GM06990 (cell line): ENCODE measurements at regions not wholly inside any gene's neighbourhood (a gene's known extent, or its start where the extent isn't known, plus 50 kb on each side); places are given as distances from the start of the nearest gene placed in this dataset.

Experiments used
- DNase-seq: peaks from one replicate; pipeline ENCODE4 v3.0.0-alpha.2; 2011; ENCODE audit not compliant: insufficient read length; ENCODE audit errors: extremely low read depth
- H3K27me3 ChIP-seq: replicated peaks from 2 replicates; pipeline ENCODE4 v1.6.0; 2011; ENCODE audit warnings: low read length; ENCODE audit not compliant: control insufficient read depth, insufficient read depth
- H3K36me3 ChIP-seq: 2 replicates; pipeline ENCODE4 v1.5.1; 2011; ENCODE audit warnings: low read length; ENCODE audit not compliant: control insufficient read depth, insufficient read depth
- H3K4me3 ChIP-seq: replicated peaks from 2 replicates; pipeline ENCODE4 v1.5.1; 2011; ENCODE audit warnings: low read depth, mild to moderate bottlenecking, control low read depth, low read length
- TF ChIP-seq, protein P1 (sequence below): IDR thresholded peaks from 2 replicates; pipeline ENCODE4 v1.5.1; 2011; ENCODE audit warnings: low read length, control low read depth, mild to moderate bottlenecking, inconsistent platforms; ENCODE audit not compliant: insufficient read depth, poor library complexity, severe bottlenecking

- no peak for DNase-seq
- H3K36me3 ChIP-seq, result no peaks in the 10 kb centered on the region
- no peaks in the 10 kb centered on the region for H3K27me3 ChIP-seq
- no peak overlapping the region for H3K4me3 ChIP-seq
- TF ChIP-seq, protein P1, sequence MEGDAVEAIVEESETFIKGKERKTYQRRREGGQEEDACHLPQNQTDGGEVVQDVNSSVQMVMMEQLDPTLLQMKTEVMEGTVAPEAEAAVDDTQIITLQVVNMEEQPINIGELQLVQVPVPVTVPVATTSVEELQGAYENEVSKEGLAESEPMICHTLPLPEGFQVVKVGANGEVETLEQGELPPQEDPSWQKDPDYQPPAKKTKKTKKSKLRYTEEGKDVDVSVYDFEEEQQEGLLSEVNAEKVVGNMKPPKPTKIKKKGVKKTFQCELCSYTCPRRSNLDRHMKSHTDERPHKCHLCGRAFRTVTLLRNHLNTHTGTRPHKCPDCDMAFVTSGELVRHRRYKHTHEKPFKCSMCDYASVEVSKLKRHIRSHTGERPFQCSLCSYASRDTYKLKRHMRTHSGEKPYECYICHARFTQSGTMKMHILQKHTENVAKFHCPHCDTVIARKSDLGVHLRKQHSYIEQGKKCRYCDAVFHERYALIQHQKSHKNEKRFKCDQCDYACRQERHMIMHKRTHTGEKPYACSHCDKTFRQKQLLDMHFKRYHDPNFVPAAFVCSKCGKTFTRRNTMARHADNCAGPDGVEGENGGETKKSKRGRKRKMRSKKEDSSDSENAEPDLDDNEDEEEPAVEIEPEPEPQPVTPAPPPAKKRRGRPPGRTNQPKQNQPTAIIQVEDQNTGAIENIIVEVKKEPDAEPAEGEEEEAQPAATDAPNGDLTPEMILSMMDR, result no peak
Measured at GRCh38 chr5:2502970-2503594, 248.4 kb downstream of the IRX2 start.

- Histone ChIP-seq H3K36me3 (no peaks in the 10 kb centered on the region), H3K4me3 (no peak overlapping the region), H3K27me3 (no peaks in the 10 kb centered on the region)
- DNase-seq, result no peak
- TF ChIP-seq, protein P1, result no peak
Measured at GRCh38 chr5:2499917-2500316, 251.6 kb downstream of the IRX2 start.

DNA sequence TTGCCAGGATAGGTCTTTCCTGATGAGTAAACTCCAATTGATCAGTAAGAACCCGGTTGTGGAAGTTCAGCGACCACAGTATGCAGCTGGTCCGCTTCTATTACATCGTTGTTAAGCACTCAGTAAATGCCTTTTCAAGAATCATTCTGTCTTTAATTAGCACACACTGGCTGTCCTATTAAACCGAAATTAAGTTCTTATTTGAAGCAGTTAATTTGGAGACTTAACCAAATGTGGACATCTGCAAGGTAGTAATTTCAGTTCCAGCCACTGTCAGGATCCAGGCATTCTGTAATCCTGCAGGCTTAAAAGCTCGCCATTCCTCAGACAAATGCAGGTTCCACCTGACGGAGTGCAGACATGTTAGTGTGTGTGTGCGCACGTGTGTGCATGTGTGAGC lies 254.6 kb downstream of the IRX2 start:
- no peak for DNase-seq
- TF ChIP-seq, protein P1, result no peak
- H3K27me3 ChIP-seq, result no peaks in the 10 kb centered on the region
- H3K4me3 ChIP-seq, result no peak overlapping the region
- H3K36me3 ChIP-seq, result no peaks in the 10 kb centered on the region

DNA sequence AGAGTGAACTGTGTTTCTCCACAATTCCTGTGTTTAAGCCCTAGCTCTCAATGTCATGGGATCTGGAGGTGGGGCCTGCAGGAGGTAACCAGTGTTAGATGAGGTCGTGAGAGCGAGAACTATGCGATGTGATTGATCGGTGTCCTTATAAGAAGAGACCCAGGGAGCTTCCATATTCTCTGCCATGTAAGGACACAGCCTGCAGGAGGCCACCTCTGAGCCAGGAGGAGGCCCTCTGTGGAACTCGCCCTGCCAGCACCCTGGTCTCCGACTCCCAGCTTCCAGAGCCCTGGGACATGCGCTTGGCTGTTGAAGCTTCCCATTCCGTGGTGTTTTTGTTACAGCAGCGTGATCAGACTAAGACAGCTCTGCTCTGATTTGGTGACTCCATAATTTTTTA lies 255.4 kb downstream of the IRX2 start:
- no peak for DNase-seq
- Histone ChIP-seq H3K4me3 (no peak overlapping the region), H3K27me3 (no peaks in the 10 kb centered on the region), H3K36me3 (no peaks in the 10 kb centered on the region)
- TF ChIP-seq, protein P1, result no peak

DNA sequence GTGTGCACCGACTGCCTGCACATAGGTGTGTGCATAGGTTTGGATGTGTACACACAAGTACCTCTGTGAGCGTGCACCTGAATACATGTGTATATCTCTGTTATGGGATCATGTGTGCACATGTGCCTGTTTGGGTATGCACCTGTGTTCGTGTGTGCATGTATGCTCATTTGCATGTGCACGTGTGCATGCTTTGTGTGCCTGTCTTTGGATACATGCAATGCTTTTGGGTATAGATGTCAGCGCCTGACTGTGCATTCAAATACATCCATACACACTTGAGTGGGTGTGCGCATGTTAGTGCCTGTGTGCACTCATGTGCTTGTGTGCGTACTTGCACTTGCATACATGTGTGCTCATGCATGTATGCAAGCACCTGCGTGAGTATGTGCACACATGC lies 258.1 kb downstream of the IRX2 start:
- DNase-seq, result no peak
- TF ChIP-seq, protein P1, result no peak
- H3K4me3 ChIP-seq, result no peak overlapping the region
- H3K36me3 ChIP-seq, result no peaks in the 10 kb centered on the region
- no peaks in the 10 kb centered on the region for H3K27me3 ChIP-seq

DNA sequence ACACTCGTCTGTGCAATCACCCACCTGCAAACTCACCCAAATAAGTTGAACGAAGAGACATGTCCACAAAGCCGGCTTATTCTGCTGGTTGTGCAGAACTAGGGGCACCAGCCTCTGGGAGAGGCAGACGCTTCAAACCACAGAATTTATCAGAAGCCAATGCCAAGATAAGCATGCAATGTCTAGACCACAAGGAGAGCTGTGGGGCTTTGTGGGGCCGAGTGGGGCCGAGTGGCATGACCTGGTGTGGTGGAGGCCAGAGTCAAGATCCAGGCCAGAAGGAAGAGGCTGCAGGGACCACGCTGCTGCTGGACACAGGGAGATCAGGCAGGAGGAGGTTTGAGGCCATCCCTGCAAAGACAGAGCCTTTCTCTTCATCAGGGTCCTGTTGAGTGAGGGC lies 259.0 kb downstream of the IRX2 start:
- TF ChIP-seq, protein P1, result no peak

More for the DNA sequence above, 259.0 kb downstream of the IRX2 start:
- H3K36me3 ChIP-seq, result no peaks in the 10 kb centered on the region
- H3K4me3 ChIP-seq, result no peak overlapping the region
- H3K27me3 ChIP-seq, result no peaks in the 10 kb centered on the region
- DNase-seq, result no peak
